Ovary (tissue), 3 donors: ENCODE measurements at regions not wholly inside any gene's neighbourhood (a gene's known extent, or its start where the extent isn't known, plus 50 kb on each side); places are given as distances from the start of the nearest gene placed in this dataset.

Source experiments
- EP300 ChIP-seq: sonication (generic); formaldehyde crosslinking; IDR thresholded peaks from one replicate; pipeline ENCODE4 v1.6.1; 2017; ENCODE audit warnings: antibody characterized with exemption
- POLR2A ChIP-seq: fragments of 450-650 bp; IDR thresholded peaks from one replicate; pipeline ENCODE4 v1.6.1; 2017; ENCODE audit warnings: antibody characterized with exemption, mild to moderate bottlenecking, moderate library complexity
- TF ChIP-seq, protein P1 (sequence below), 3 donors: fragments of 450-650 bp in 2 of 3; fragments of 200-600 bp in 1 of 3; IDR thresholded peaks; one replicate each; pipeline versions ENCODE4 v1.5.1 to v1.8.0; 2016 to 2022; ENCODE audit warnings: antibody characterized with exemption in 3 of 3, mild to moderate bottlenecking in 1 of 3
- donor health status: DM: no; HTN: no; CAD: no.

GRCh38 chr2:134201533-134201932 is 52.3 kb upstream of the MGAT5 start:
- no peak for TF ChIP-seq EP300
- TF ChIP-seq, protein P1, sequence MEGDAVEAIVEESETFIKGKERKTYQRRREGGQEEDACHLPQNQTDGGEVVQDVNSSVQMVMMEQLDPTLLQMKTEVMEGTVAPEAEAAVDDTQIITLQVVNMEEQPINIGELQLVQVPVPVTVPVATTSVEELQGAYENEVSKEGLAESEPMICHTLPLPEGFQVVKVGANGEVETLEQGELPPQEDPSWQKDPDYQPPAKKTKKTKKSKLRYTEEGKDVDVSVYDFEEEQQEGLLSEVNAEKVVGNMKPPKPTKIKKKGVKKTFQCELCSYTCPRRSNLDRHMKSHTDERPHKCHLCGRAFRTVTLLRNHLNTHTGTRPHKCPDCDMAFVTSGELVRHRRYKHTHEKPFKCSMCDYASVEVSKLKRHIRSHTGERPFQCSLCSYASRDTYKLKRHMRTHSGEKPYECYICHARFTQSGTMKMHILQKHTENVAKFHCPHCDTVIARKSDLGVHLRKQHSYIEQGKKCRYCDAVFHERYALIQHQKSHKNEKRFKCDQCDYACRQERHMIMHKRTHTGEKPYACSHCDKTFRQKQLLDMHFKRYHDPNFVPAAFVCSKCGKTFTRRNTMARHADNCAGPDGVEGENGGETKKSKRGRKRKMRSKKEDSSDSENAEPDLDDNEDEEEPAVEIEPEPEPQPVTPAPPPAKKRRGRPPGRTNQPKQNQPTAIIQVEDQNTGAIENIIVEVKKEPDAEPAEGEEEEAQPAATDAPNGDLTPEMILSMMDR (IDR thresholded peaks at IDR 0.05), result no peak
- no peak for TF ChIP-seq POLR2A
